SK-N-SH (cell line): ENCODE measurements at regions not wholly inside any gene's neighbourhood (a gene's known extent, or its start where the extent isn't known, plus 50 kb on each side); places are given as distances from the start of the nearest gene placed in this dataset.

Experiments used
- CTCF ChIA-PET: fragments of 300-600, 350-600 bp; formaldehyde crosslinking; extraction: SDS; loops from one replicate; lab custom pipeline; 2021; lab: Yijun Ruan, JAX
- POLR2A ChIA-PET: fragments of 350-600 bp; sonication (Branson Sonifier 250); formaldehyde crosslinking; extraction: SDS; loops from one replicate; lab custom pipeline; 2020; ENCODE audit warnings: antibody characterized with exemption, inconsistent platforms; lab: Yijun Ruan, JAX
- DNase-seq: peaks from one replicate; pipeline ENCODE4 v3.0.0; 2012
- H2AFZ ChIP-seq: fragments of 200-600 bp; sonication (generic); 2 replicates; pipeline ENCODE4 v1.8.1; 2016; ENCODE audit warnings: antibody characterized with exemption, mild to moderate bottlenecking, low read depth
- H3F3A ChIP-seq: fragments of 200-600 bp; sonication (generic); replicated peaks from 2 replicates; pipeline ENCODE3; 2016; ENCODE audit warnings: antibody characterized with exemption, mild to moderate bottlenecking; ENCODE audit not compliant: insufficient read depth
- H3K27ac ChIP-seq, 2 experiments: fragments of 200-500 bp in 1 of 2; fragments of 200-600 bp in 1 of 2; sonication (Bioruptor generic) in 1 of 2; sonication (generic), shearing (Covaris generic) in 1 of 2; 2 replicates each; pipeline versions ENCODE4 v1.5.1 to v1.6.1; 2014 to 2016; ENCODE audit warnings: low read depth in 2 of 2, inconsistent platforms in 1 of 2, low read length in 1 of 2, mild to moderate bottlenecking in 1 of 2, mixed read lengths in 1 of 2
- H3K27me3 ChIP-seq: fragments of 200-600 bp; sonication (generic), shearing (Covaris generic); 2 replicates; pipeline ENCODE4 v1.6.1; 2016; ENCODE audit warnings: mixed run types; ENCODE audit not compliant: insufficient read depth
- H3K36me3 ChIP-seq, 2 experiments: fragments of 200-500 bp in 1 of 2; fragments of 200-600 bp in 1 of 2; sonication (Bioruptor generic) in 1 of 2; sonication (generic) in 1 of 2; replicated peaks in 1 of 2; 2 replicates each; pipeline versions ENCODE3 to v1.5.1; 2014 to 2016; ENCODE audit warnings: low read length in 1 of 2, mild to moderate bottlenecking in 1 of 2; ENCODE audit not compliant: insufficient read depth in 2 of 2, control insufficient read depth in 1 of 2
- H3K4me1 ChIP-seq, 2 experiments: fragments of 200-500 bp in 1 of 2; fragments of 200-600 bp in 1 of 2; sonication (Bioruptor generic) in 1 of 2; sonication (generic), shearing (Covaris generic) in 1 of 2; 2 replicates each; pipeline versions ENCODE4 v1.5.1 to v1.6.1; 2014 to 2016; ENCODE audit warnings: low read depth in 1 of 2, low read length in 1 of 2, mixed run types in 1 of 2; ENCODE audit not compliant: insufficient read depth in 2 of 2, control insufficient read depth in 1 of 2
- H3K4me2 ChIP-seq: fragments of 200-600 bp; sonication (generic), shearing (Covaris generic); 2 replicates; pipeline ENCODE4 v1.6.1; 2017; ENCODE audit warnings: mixed run types
- H3K4me3 ChIP-seq, 2 experiments: fragments of 200-500 bp in 1 of 2; fragments of 200-600 bp in 1 of 2; sonication (Bioruptor generic) in 1 of 2; sonication (generic), shearing (Covaris generic) in 1 of 2; 2 replicates each; pipeline versions ENCODE4 v1.5.1 to v1.8.1; 2014 to 2016; ENCODE audit warnings: low read depth in 2 of 2, inconsistent platforms in 1 of 2, low read length in 1 of 2, mild to moderate bottlenecking in 1 of 2, mixed read lengths in 1 of 2, moderate library complexity in 1 of 2
- H3K79me2 ChIP-seq: fragments of 200-600 bp; sonication (generic); 2 replicates; pipeline ENCODE4 v1.8.1; 2017; ENCODE audit warnings: mild to moderate bottlenecking; ENCODE audit not compliant: insufficient read depth
- H3K9ac ChIP-seq: fragments of 200-600 bp; sonication (generic); 2 replicates; pipeline ENCODE4 v1.6.1; 2017; ENCODE audit warnings: mixed run types
- H3K9me2 ChIP-seq: fragments of 200-600 bp; sonication (generic); 2 replicates; pipeline ENCODE4 v1.6.1; 2017; ENCODE audit warnings: mixed run types
- H3K9me3 ChIP-seq: fragments of 200-600 bp; sonication (generic); 2 replicates; pipeline ENCODE4 v1.6.1; 2017; ENCODE audit warnings: mixed run types, mild to moderate bottlenecking, moderate library complexity
- H4K20me1 ChIP-seq: fragments of 200-600 bp; sonication (generic); 2 replicates; pipeline ENCODE4 v1.6.1; 2017; ENCODE audit warnings: mild to moderate bottlenecking, mixed run types; ENCODE audit not compliant: insufficient read depth
- ELF1 ChIP-seq: IDR thresholded peaks from 2 replicates; pipeline ENCODE4 v1.4.0; 2012
- EP300 ChIP-seq, 2 experiments: IDR thresholded peaks; 2 replicates each; pipeline versions ENCODE4 v1.4.0 to v1.6.1; 2012; ENCODE audit warnings: borderline replicate concordance in 1 of 2, low read depth in 1 of 2, low read length in 1 of 2
- EZH2phosphoT487 ChIP-seq: fragments of 200-600 bp; sonication (generic); IDR thresholded peaks from 2 replicates; pipeline ENCODE4 v1.6.1; 2017; ENCODE audit warnings: low read depth, mixed run types, mild to moderate bottlenecking, antibody characterized with exemption, moderate library complexity, borderline replicate concordance
- FOSL2 ChIP-seq: IDR thresholded peaks from 2 replicates; pipeline ENCODE4 v1.4.0; 2012; ENCODE audit warnings: low read depth, mild to moderate bottlenecking, moderate library complexity, borderline replicate concordance
- FOXJ3 ChIP-seq: sonication (generic); formaldehyde crosslinking; IDR thresholded peaks from 2 replicates; pipeline ENCODE4 v1.5.1; 2020; ENCODE audit warnings: mild to moderate bottlenecking, missing genetic modification reagents
- JUND ChIP-seq: IDR thresholded peaks from 2 replicates; pipeline ENCODE4 v1.4.0; 2012
- MEF2A ChIP-seq: IDR thresholded peaks from 2 replicates; pipeline ENCODE4 v1.4.0; 2012; ENCODE audit warnings: low read depth, borderline replicate concordance
- NFIC ChIP-seq: IDR thresholded peaks from 2 replicates; pipeline ENCODE4 v1.4.0; 2012; ENCODE audit warnings: borderline replicate concordance
- RAD21 ChIP-seq: IDR thresholded peaks from 2 replicates; pipeline ENCODE4 v1.6.1; 2012; ENCODE audit warnings: mild to moderate bottlenecking, low read length
- RXRA ChIP-seq: IDR thresholded peaks from 2 replicates; pipeline ENCODE4 v1.4.0; 2012; ENCODE audit warnings: low read depth, mild to moderate bottlenecking, borderline replicate concordance
- SMC3 ChIP-seq: IDR thresholded peaks from 2 replicates; pipeline ENCODE4 v1.6.1; 2012; ENCODE audit warnings: low read depth, low read length, improper control_type of control experiment
- TAF1 ChIP-seq: IDR thresholded peaks from 2 replicates; pipeline ENCODE4 v1.6.1; 2012; ENCODE audit warnings: low read depth, mild to moderate bottlenecking, low read length, moderate library complexity, borderline replicate concordance
- TCF12 ChIP-seq: IDR thresholded peaks from 2 replicates; pipeline ENCODE4 v1.4.0; 2012
- TEAD4 ChIP-seq: IDR thresholded peaks from 2 replicates; pipeline ENCODE4 v1.4.0; 2012; ENCODE audit warnings: mild to moderate bottlenecking, borderline replicate concordance; ENCODE audit not compliant: insufficient read depth
- WGBS: methylation state at CpG from one replicate; pipeline ENCODE4 v1.1.6; 2017; ENCODE audit warnings: low lambda C conversion rate; 5-methylcytosine and 5-hydroxymethylcytosine counted together
- TF ChIP-seq, protein P1 (sequence below): IDR thresholded peaks from 2 replicates; pipeline ENCODE4; 2012

DNA sequence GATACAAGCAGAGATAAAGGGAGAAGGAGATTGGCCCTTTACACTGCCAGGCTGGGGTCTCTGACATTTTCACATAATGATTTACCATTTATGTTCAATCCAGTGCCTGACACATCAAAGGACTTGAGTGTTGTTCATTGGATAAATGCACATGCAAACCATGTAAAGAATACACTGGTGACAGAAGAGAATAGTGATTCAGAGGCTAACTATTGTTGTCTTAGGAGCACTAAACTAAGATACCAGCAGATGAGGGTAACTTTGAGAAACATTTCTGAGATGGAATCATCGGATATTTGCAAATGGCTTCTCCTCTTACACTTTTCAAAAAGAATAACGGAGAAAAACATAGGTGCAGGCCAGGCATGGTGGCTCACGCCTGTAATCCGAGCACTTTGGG lies 67.3 kb upstream of the HHIP start:
- no peak for DNase-seq
- peaks cover 42% of the 10 kb centered on the region for H3F3A ChIP-seq
- POLR2A ChIA-PET, result no interaction called here

DNA sequence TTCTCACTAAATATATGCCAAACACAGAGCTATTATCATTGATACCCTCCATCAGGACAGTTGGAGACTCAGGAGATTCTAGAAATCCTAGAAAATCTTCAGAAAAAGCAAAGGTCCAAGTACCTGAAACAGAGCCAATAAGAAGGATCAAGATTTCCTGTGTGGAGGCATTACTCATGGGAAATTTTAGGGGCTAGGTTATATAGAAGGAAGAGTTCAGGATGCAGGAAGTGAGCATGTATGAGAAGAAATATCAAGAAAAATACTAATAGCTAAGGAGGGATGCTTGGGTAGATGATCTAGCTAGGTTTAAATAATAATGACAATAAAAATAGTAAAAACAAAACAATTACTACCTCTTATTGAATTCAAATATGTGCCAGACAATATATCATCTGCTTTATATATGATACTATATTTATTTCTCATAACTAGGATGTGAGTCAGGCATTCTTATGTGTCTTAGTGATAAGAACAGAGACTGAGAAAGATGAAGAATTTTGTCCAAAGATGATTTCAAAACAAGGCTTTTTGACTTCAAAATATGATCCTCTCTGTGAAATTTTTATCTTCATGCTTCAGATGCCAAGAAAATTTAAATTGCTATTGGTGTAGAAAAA lies 66.4 kb upstream of the HHIP start:
- Histone ChIP-seq H3K4me3 (no peak overlapping the region), H3K9me2 (no peaks in the 10 kb centered on the region), H3K4me2 (peak overlapping the region; percentile 44), H3K36me3 (no peaks in the 10 kb centered on the region), H3F3A (peaks cover 48% of the 10 kb centered on the region), H3K9ac (peak overlapping the region; percentile 35; the same call in 1 of the 2 replicates), H3K4me1 (peaks cover 0 to 39% of the 10 kb centered on the region in 2 experiments; a peak in 3 of 4 replicates), H3K27me3 (no peaks in the 10 kb centered on the region), H4K20me1 (no peaks in the 10 kb centered on the region), H2AFZ (no peak overlapping the region), H3K79me2 (no peaks in the 10 kb centered on the region), H3K9me3 (no peaks in the 10 kb centered on the region), H3K27ac (peak overlapping the region in 1 of 2 experiments; percentile 90; a peak in 2 of 4 replicates)
- POLR2A ChIA-PET, result no interaction called here
- DNase-seq, result no peak
- TF ChIP-seq MEF2A, result peak; percentile 67; the same call in 1 of the 2 replicates
- peak; percentile 86 for TF ChIP-seq JUND
- TF ChIP-seq, protein P1, sequence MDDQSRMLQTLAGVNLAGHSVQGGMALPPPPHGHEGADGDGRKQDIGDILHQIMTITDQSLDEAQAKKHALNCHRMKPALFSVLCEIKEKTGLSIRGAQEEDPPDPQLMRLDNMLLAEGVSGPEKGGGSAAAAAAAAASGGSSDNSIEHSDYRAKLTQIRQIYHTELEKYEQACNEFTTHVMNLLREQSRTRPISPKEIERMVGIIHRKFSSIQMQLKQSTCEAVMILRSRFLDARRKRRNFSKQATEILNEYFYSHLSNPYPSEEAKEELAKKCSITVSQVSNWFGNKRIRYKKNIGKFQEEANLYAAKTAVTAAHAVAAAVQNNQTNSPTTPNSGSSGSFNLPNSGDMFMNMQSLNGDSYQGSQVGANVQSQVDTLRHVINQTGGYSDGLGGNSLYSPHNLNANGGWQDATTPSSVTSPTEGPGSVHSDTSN, result peak; percentile 60
- TF ChIP-seq RAD21, result no peak
- TF ChIP-seq TCF12, result peak; percentile 67
- no peak for TF ChIP-seq FOXJ3 (CRISPR knock-in tag)
- peak; percentile 71 for TF ChIP-seq TEAD4
- no peak for TF ChIP-seq SMC3
- peak; percentile 72; the same call in 1 of the 2 replicates for TF ChIP-seq NFIC
- no peak for TF ChIP-seq ELF1
- no peak for TF ChIP-seq TAF1
- peak; percentile 54; the same call in 1 of the 2 replicates for TF ChIP-seq RXRA
- TF ChIP-seq EP300 (IDR thresholded peaks at IDR 0.05; ENCODE audit: borderline replicate concordance in 1 of 2, low read depth in 1 of 2, low read length in 1 of 2), result peak in 1 of 2 experiments; percentile 74; a peak in 2 of 4 replicates
- peak; percentile 63 for TF ChIP-seq FOSL2
- CTCF ChIA-PET, result no interaction called here

More for the DNA sequence above, 67.3 kb upstream of the HHIP start:
- Histone ChIP-seq H4K20me1 (no peaks in the 10 kb centered on the region), H3K9ac (peak overlapping the region; percentile 35; the same call in 1 of the 2 replicates), H3K9me3 (no peaks in the 10 kb centered on the region), H3K4me1 (peaks cover 0 to 35% of the 10 kb centered on the region in 2 experiments; a peak in 3 of 4 replicates), H3K4me2 (peak overlapping the region; percentile 44; the same call in 1 of the 2 replicates)
- CTCF ChIA-PET, result no interaction called here
- TF ChIP-seq RAD21 (no peak), EZH2phosphoT487 (no peak), SMC3 (no peak), ELF1 (no peak)
- TF ChIP-seq, all 33 proteins: peak for 0
- Histone ChIP-seq H3K27me3 (no peaks in the 10 kb centered on the region), H3K27ac (peak overlapping the region in 1 of 2 experiments; percentile 90; a peak in 2 of 4 replicates), H3K36me3 (no peaks in the 10 kb centered on the region), H3K4me3 (no peak overlapping the region), H3K79me2 (no peaks in the 10 kb centered on the region), H2AFZ (no peak overlapping the region), H3K9me2 (no peaks in the 10 kb centered on the region)
- 67% methylated on average over 4 of the region's 4 CpGs for WGBS
